GM12878 (cell line): ENCODE measurements at regions not wholly inside any gene's neighbourhood (a gene's known extent, or its start where the extent isn't known, plus 50 kb on each side); places are given as distances from the start of the nearest gene placed in this dataset.

Experiments used
- BACH1 ChIP-seq: fragments of 450-650 bp; IDR thresholded peaks from 2 replicates; pipeline ENCODE4 v1.6.1; 2017; ENCODE audit warnings: mild to moderate bottlenecking, borderline replicate concordance
- BCL11A ChIP-seq: IDR thresholded peaks from 2 replicates; pipeline ENCODE4 v1.6.1; 2011; ENCODE audit warnings: low read depth, low read length
- CTCF ChIP-seq, 3 experiments: IDR thresholded peaks in 2 of 3; conservative IDR thresholded peaks in 1 of 3; 2 replicates each; pipeline ENCODE4 v1.5.1; 2011; ENCODE audit warnings: low read depth in 3 of 3, low read length in 3 of 3, mild to moderate bottlenecking in 3 of 3, control low read depth in 2 of 3, moderate library complexity in 2 of 3, inconsistent platforms in 1 of 3, mixed read lengths in 1 of 3; ENCODE audit not compliant: control insufficient read depth in 2 of 3, insufficient read depth in 1 of 3; ENCODE audit errors: extremely low read depth in 1 of 3
- DPF2 ChIP-seq: fragments of 450-650 bp; IDR thresholded peaks from 2 replicates; pipeline ENCODE4 v1.6.1; 2017; ENCODE audit warnings: mild to moderate bottlenecking
- EZH2 ChIP-seq: IDR thresholded peaks from 2 replicates; pipeline ENCODE4 v1.6.1; 2012; ENCODE audit warnings: low read depth, mild to moderate bottlenecking, control low read depth, inconsistent platforms, low read length, borderline replicate concordance; ENCODE audit not compliant: control insufficient read depth
- MEF2A ChIP-seq: IDR thresholded peaks from 2 replicates; pipeline ENCODE4 v1.6.1; 2011; ENCODE audit warnings: low read depth, mild to moderate bottlenecking, low read length, moderate library complexity; ENCODE audit not compliant: insufficient read depth
- NFYA ChIP-seq: IDR thresholded peaks from 2 replicates; pipeline ENCODE4 v1.6.1; 2011; ENCODE audit warnings: low read depth, mild to moderate bottlenecking, low read length, improper control_type of control experiment, borderline replicate concordance
- PBX3 ChIP-seq: IDR thresholded peaks from 2 replicates; pipeline ENCODE4 v1.6.1; 2011; ENCODE audit warnings: mild to moderate bottlenecking, low read depth, low read length, moderate library complexity; ENCODE audit not compliant: insufficient replicate concordance
- POLR2A ChIP-seq: IDR thresholded peaks from 2 replicates; pipeline ENCODE4 v1.6.1; 2011; ENCODE audit warnings: low read depth, mild to moderate bottlenecking, low read length
- REST ChIP-seq: IDR thresholded peaks from 2 replicates; pipeline ENCODE4 v1.6.1; 2012; ENCODE audit warnings: mild to moderate bottlenecking, low read depth, low read length
- RFX5 ChIP-seq: IDR thresholded peaks from 2 replicates; pipeline ENCODE4 v1.6.1; 2011; ENCODE audit warnings: low read depth, low read length, improper control_type of control experiment
- SKIL ChIP-seq: fragments of 450-650 bp; IDR thresholded peaks from 2 replicates; pipeline ENCODE4 v1.6.1; 2017; ENCODE audit warnings: mild to moderate bottlenecking, low read depth, inconsistent platforms; ENCODE audit not compliant: poor library complexity, severe bottlenecking
- SMC3 ChIP-seq: IDR thresholded peaks from 2 replicates; pipeline ENCODE4 v1.6.1; 2011; ENCODE audit warnings: low read length, improper control_type of control experiment, borderline replicate concordance

GRCh38 chr16:46519063-46519462 is 102.1 kb downstream of the SHCBP1 start:
- no peak for TF ChIP-seq CTCF (IDR thresholded peaks at IDR 0.05 in 2 of 3, conservative IDR thresholded peaks at IDR 0.05 in 1 of 3; ENCODE audit: control insufficient read depth in 2 of 3, extremely low read depth in 1 of 3, insufficient read depth in 1 of 3, low read depth in 3 of 3, low read length in 3 of 3)
- TF ChIP-seq POLR2A, result no peak
- TF ChIP-seq DPF2, result no peak
- no peak for TF ChIP-seq REST
- TF ChIP-seq MEF2A, result no peak
- no peak for TF ChIP-seq EZH2
- TF ChIP-seq BCL11A, result no peak
- no peak for TF ChIP-seq RFX5
- TF ChIP-seq SKIL, result no peak
- TF ChIP-seq BACH1, result no peak
- TF ChIP-seq NFYA, result no peak
- TF ChIP-seq SMC3, result no peak
- TF ChIP-seq PBX3, result no peak
